Cardiac muscle cell (in vitro differentiated cells and primary cell): ENCODE measurements at regions not wholly inside any gene's neighbourhood (a gene's known extent, or its start where the extent isn't known, plus 50 kb on each side); places are given as distances from the start of the nearest gene placed in this dataset.
A peak's percentile ranks its signal among the peaks of the same experiment; 100 is the strongest.

Source experiments
- DNase-seq, 2 donors: peaks; one replicate each; pipeline versions ENCODE4 v3.0.0 to v3.0.0-alpha.2; 2010 to 2017; ENCODE audit warnings: low read depth in 1 of 2, low spot score in 1 of 2
- H3K27ac ChIP-seq: fragments of 200-600 bp; sonication (generic); 2 replicates; pipeline ENCODE4 v1.5.1; 2016
- H3K27me3 ChIP-seq: fragments of 200-600 bp; sonication (generic); 2 replicates; pipeline ENCODE4 v1.6.0; 2016; ENCODE audit warnings: control low read depth
- H3K36me3 ChIP-seq: fragments of 200-600 bp; sonication (generic); 2 replicates; pipeline ENCODE4 v1.5.1; 2016; ENCODE audit warnings: control low read depth
- H3K4me1 ChIP-seq: fragments of 200-600 bp; sonication (generic); 2 replicates; pipeline ENCODE4 v1.8.1; 2017; ENCODE audit warnings: low read depth, mild to moderate bottlenecking, mixed run types
- H3K4me3 ChIP-seq: fragments of 200-600 bp; sonication (generic); 2 replicates; pipeline ENCODE4 v1.5.1; 2016; ENCODE audit warnings: mild to moderate bottlenecking
- H3K9me3 ChIP-seq: fragments of 200-600 bp; sonication (generic); 2 replicates; pipeline ENCODE4 v1.5.1; 2017; ENCODE audit warnings: low read depth, mild to moderate bottlenecking, control low read depth
- TF ChIP-seq, protein P1 (sequence below): IDR thresholded peaks from 2 replicates; pipeline ENCODE4 v1.5.1; 2012; ENCODE audit warnings: low read depth, mild to moderate bottlenecking, low read length

DNA sequence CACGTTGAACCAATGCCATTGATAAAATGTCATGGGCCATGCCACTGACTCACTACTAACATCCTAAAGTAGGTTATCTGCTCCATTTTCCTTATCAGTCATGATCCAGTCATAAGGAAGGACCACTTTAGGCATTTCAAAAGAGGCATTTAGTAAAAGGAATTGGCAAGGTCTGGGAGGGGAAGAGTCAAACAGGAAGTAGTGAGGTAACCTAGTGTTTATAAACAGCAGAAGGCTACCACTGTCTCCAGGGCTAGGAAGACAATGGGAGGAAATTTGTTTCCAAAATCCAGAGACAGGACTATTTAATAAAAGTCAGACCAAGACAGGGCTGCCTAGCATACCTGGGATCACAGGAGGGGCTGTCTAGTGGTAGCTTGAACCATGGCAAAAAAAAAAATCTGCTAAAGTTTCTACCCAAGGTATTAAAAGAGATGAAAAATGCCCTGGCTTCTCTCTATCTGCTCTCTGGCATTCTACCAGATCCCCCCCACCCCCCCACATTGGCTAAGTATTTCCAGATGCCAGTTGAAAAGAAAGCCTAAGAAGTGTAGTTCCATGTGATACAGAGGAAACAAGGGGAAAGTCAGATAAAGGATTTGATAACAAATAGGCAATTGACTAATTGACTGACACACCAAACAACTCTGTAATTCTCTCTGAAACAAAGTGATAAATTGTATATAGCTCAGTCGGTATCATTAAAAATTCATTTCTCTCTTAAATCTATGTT, 50.4 kb upstream of the C11orf87 start:
- Histone ChIP-seq H3K9me3 (no peaks in the 10 kb centered on the region), H3K4me3 (no peak overlapping the region), H3K27ac (no peak overlapping the region), H3K4me1 (peaks cover 4% of the 10 kb centered on the region), H3K36me3 (no peaks in the 10 kb centered on the region), H3K27me3 (no peaks in the 10 kb centered on the region)
- TF ChIP-seq, protein P1, sequence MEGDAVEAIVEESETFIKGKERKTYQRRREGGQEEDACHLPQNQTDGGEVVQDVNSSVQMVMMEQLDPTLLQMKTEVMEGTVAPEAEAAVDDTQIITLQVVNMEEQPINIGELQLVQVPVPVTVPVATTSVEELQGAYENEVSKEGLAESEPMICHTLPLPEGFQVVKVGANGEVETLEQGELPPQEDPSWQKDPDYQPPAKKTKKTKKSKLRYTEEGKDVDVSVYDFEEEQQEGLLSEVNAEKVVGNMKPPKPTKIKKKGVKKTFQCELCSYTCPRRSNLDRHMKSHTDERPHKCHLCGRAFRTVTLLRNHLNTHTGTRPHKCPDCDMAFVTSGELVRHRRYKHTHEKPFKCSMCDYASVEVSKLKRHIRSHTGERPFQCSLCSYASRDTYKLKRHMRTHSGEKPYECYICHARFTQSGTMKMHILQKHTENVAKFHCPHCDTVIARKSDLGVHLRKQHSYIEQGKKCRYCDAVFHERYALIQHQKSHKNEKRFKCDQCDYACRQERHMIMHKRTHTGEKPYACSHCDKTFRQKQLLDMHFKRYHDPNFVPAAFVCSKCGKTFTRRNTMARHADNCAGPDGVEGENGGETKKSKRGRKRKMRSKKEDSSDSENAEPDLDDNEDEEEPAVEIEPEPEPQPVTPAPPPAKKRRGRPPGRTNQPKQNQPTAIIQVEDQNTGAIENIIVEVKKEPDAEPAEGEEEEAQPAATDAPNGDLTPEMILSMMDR, result no peak
- DNase-seq, result peak in 1 of 2 donors; percentile 14
